Lower lobe of right lung (tissue), 2 donors: ENCODE measurements at regions not wholly inside any gene's neighbourhood (a gene's known extent, or its start where the extent isn't known, plus 50 kb on each side); places are given as distances from the start of the nearest gene placed in this dataset.

Source experiments
- ATAC-seq, 2 donors: fragments of 200-7000 bp; cut with Tn5 transposase; one replicate each; pipeline ENCODE4 v1.9.1; 2020 to 2022; ENCODE audit warnings: mild to moderate bottlenecking in 2 of 2, moderate library complexity in 2 of 2
- DNase-seq: peaks from one replicate; pipeline ENCODE4 v3.0.0-alpha.2; 2020
- H3K27ac ChIP-seq: fragments of 200-600 bp; one replicate; pipeline ENCODE4 v1.8.0; 2022
- H3K27me3 ChIP-seq: fragments of 200-600 bp; one replicate; pipeline ENCODE4 v1.8.0; 2022; ENCODE audit warnings: low read depth
- H3K36me3 ChIP-seq: fragments of 200-600 bp; one replicate; pipeline ENCODE4 v1.8.0; 2022; ENCODE audit warnings: mild to moderate bottlenecking
- H3K4me1 ChIP-seq: fragments of 200-600 bp; one replicate; pipeline ENCODE4 v1.8.0; 2022
- H3K4me3 ChIP-seq: fragments of 200-600 bp; one replicate; pipeline ENCODE4 v1.8.0; 2022; ENCODE audit warnings: mild to moderate bottlenecking
- H3K9me3 ChIP-seq: fragments of 200-600 bp; one replicate; pipeline ENCODE4 v1.8.0; 2022
- CTCF ChIP-seq: fragments of 200-600 bp; IDR thresholded peaks from one replicate; pipeline ENCODE4 v1.8.0; 2022; ENCODE audit warnings: antibody characterized with exemption, mild to moderate bottlenecking
- intact Hi-C: fragments of 100-400 bp; cut with DNase I; formaldehyde crosslinking; loops from one replicate; pipeline ENCODE4 v1.11.0; 2022
- donor health status: DM: no; HTN: yes; CAD: no; lungs with severe emphysema.

- intact Hi-C loops = no loop called here
- no peak overlapping the region for H3K27ac ChIP-seq
- H3K9me3 ChIP-seq = no peaks in the 10 kb centered on the region
- ATAC-seq = no peak
- H3K27me3 ChIP-seq = no peaks in the 10 kb centered on the region
- H3K36me3 ChIP-seq = no peaks in the 10 kb centered on the region
- H3K4me1 ChIP-seq = no peaks in the 10 kb centered on the region
- DNase-seq = no peak
- no peak for TF ChIP-seq CTCF
- no peak overlapping the region for H3K4me3 ChIP-seq
Measured at GRCh38 chr7:159226011-159226702, 81.5 kb upstream of the VIPR2 start.

- Histone ChIP-seq H3K36me3 (no peaks in the 10 kb centered on the region), H3K4me1 (no peaks in the 10 kb centered on the region), H3K27me3 (no peaks in the 10 kb centered on the region), H3K9me3 (no peaks in the 10 kb centered on the region), H3K27ac (no peak overlapping the region), H3K4me3 (no peak overlapping the region)
- intact Hi-C loops = no loop called here
- DNase-seq (no peak), ATAC-seq (no peak)
- no peak for TF ChIP-seq CTCF
Measured at GRCh38 chr7:159218607-159219006, 73.9 kb upstream of the VIPR2 start.

GRCh38 chr7:159218170-159218569, 73.5 kb upstream of the VIPR2 start:
- Histone ChIP-seq H3K27ac (no peak overlapping the region), H3K27me3 (no peaks in the 10 kb centered on the region), H3K9me3 (no peaks in the 10 kb centered on the region), H3K4me1 (no peaks in the 10 kb centered on the region), H3K4me3 (no peak overlapping the region), H3K36me3 (no peaks in the 10 kb centered on the region)
- no peak for TF ChIP-seq CTCF
- intact Hi-C loops = no loop called here
- no peak for DNase-seq
- ATAC-seq = no peak

GRCh38 chr7:159215076-159215475, 70.4 kb upstream of the VIPR2 start:
- Histone ChIP-seq H3K4me1 (no peaks in the 10 kb centered on the region), H3K4me3 (no peak overlapping the region), H3K27ac (no peak overlapping the region), H3K27me3 (no peaks in the 10 kb centered on the region), H3K9me3 (no peaks in the 10 kb centered on the region), H3K36me3 (no peaks in the 10 kb centered on the region)
- no peak for TF ChIP-seq CTCF
- ATAC-seq = no peak
- no peak for DNase-seq
- intact Hi-C loops = no loop called here

GRCh38 chr7:159213253-159213652, 68.6 kb upstream of the VIPR2 start:
- intact Hi-C loops = no loop called here
- H3K27me3 ChIP-seq = no peaks in the 10 kb centered on the region

More at GRCh38 chr7:159213253-159213652, 68.6 kb upstream of the VIPR2 start:
- H3K36me3 ChIP-seq = no peaks in the 10 kb centered on the region
- no peaks in the 10 kb centered on the region for H3K9me3 ChIP-seq
- no peak for TF ChIP-seq CTCF
- ATAC-seq (no peak), DNase-seq (no peak)
- no peak overlapping the region for H3K4me3 ChIP-seq
- H3K27ac ChIP-seq = no peak overlapping the region
- H3K4me1 ChIP-seq = no peaks in the 10 kb centered on the region
